ENCODE measurements at regions not wholly inside any gene's neighbourhood (a gene's known extent, or its start where the extent isn't known, plus 50 kb on each side); places are given as distances from the start of the nearest gene placed in this dataset.
A peak's percentile ranks its signal among the peaks of the same experiment; 100 is the strongest.

DNA sequence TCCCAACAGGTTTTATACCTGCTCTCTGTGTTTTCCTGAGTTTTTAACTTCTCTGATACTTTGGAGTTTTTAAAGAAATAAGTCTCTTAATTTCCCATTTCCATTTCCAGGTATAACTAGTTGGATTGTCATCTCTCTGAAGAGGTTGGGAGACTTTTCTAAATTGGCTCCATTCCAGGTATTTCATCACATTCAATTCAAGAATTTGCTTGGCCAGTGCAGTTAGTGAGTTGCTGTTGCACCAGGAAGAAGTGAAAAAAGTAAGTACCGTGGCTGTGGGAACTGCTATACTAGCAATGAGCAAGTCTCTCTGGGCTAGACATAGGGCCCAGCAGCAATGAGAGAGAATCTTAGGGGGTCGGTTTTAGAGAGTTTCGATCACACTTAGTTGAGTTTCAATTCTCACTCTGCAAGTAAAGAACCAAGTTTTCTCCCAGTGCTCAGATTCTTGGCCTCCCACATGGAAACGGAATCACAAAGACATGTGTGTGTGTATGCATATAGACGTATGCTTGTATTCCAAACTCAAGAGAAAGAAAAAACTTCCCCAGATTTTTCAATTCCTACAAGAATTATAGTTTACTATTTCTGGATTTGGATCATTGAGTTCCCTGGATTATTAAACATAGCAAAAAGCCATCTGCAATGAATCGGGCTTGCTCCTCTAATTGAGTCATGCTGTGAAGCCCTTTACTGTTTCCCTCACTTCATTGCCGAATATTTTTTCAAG is 894.4 kb downstream of the BCL11A start:
- TF ChIP-seq GATA2 (IDR thresholded peaks at IDR 0.05; ENCODE audit: low read depth, low read length): no peak
- TF ChIP-seq GATA3 (IDR thresholded peaks at IDR 0.05; ENCODE audit: low read depth, low read length): no peak

DNA sequence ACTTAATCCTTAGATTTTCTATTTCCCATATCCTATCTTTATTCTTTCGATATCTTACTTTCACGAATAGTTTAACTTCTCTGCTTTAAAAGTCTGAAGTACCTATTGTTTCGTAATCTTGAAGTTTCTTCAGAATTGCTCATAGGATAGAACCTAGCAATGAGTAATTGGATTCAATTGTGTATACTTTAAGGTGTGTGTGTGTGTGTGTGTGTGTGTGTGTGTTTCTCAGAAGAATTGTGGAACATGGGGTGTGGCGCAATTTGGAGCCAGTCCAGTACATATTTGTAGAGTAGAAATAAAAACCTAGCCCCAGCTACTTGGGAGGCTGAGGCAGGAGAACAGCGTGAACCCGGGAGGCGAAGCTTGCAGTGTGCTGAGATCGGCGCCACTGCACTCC is 897.6 kb downstream of the BCL11A start:
- no peak for TF ChIP-seq GATA2 (IDR thresholded peaks at IDR 0.05; ENCODE audit: low read depth, low read length)
- no peak for TF ChIP-seq GATA3 (IDR thresholded peaks at IDR 0.05; ENCODE audit: low read depth, low read length)

GRCh38 chr2:59654710-59655109 is 898.7 kb downstream of the BCL11A start:
- TF ChIP-seq GATA3 (IDR thresholded peaks at IDR 0.05; ENCODE audit: low read depth, low read length) (no peak), GATA2 (IDR thresholded peaks at IDR 0.05; ENCODE audit: low read depth, low read length) (no peak)

DNA sequence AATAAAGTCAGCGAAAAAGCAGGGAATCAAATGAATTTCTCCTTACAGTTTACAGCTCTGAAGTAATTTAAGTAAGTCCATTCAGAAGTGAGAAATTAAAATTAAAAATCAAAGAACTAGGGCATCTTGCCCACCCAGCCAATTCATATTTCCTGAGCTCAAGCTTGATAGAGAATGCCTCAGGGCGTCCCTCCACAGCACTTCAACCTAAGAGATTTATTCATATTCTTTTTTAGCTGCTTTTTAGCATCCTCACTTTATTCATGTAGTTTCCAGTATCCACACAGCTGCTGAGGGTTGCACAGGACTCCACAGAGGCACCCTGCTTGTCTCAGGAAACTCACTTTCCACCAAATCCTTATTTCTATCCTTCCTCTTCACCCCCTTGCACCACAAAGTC is 900.3 kb downstream of the BCL11A start:
- TF ChIP-seq GATA3 (IDR thresholded peaks at IDR 0.05; ENCODE audit: low read depth, low read length) (no peak), GATA2 (IDR thresholded peaks at IDR 0.05; ENCODE audit: low read depth, low read length) (no peak)

DNA sequence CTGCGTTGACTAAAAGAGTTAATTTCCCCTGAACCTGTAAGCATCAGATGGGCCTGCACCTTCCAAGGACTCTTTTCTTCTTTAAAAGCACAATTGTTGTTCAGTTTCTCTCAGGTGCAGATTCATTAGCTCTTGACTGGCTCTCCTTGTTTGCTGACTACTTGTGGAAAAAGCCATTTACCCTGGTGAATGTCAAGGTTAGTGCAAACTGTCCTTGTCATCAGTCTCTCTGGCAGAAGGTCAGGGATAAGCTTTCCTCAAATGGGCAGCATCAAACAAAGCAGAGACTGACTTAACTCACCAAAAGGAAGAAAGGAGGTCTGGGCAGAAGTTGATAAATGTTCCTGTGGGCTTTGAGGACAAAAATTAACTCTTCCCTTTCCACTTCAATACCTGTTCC is 922.7 kb downstream of the BCL11A start:
- no peak for TF ChIP-seq GATA3 (IDR thresholded peaks at IDR 0.05; ENCODE audit: low read depth, low read length)
- TF ChIP-seq GATA2 (IDR thresholded peaks at IDR 0.05; ENCODE audit: low read depth, low read length): no peak

GRCh38 chr2:59627599-59627998 is 925.9 kb downstream of the BCL11A start:
- TF ChIP-seq GATA2 (IDR thresholded peaks at IDR 0.05; ENCODE audit: low read depth, low read length) (no peak), GATA3 (IDR thresholded peaks at IDR 0.05; ENCODE audit: low read depth, low read length) (no peak)

GRCh38 chr2:59622599-59623308 is 930.7 kb downstream of the BCL11A start:
- TF ChIP-seq GATA2 (IDR thresholded peaks at IDR 0.05; ENCODE audit: low read depth, low read length) (no peak), GATA3 (IDR thresholded peaks at IDR 0.05; ENCODE audit: low read depth, low read length) (no peak)

DNA sequence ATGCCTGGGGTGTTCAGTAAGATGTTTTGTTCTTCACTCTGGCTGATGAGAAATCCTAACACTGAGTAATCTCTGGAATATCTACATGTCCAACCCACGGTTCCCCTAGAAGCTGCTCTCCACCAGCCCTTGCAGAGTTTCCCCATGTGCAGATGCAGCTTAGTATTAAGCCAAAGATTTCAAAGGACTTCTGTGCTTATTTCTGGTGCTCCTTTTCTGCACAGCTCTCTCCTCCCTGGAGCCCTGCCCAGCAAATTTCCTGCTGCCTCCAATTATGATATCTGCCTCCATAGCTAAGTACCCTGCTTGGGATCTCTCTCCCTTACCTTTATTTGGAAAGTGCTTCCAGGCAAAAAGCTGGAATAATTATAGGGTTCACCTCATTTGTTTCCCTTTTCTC is 949.3 kb downstream of the BCL11A start:
- TF ChIP-seq GATA2 (IDR thresholded peaks at IDR 0.05; ENCODE audit: low read depth, low read length): no peak
- no peak for TF ChIP-seq GATA3 (IDR thresholded peaks at IDR 0.05; ENCODE audit: low read depth, low read length)

DNA sequence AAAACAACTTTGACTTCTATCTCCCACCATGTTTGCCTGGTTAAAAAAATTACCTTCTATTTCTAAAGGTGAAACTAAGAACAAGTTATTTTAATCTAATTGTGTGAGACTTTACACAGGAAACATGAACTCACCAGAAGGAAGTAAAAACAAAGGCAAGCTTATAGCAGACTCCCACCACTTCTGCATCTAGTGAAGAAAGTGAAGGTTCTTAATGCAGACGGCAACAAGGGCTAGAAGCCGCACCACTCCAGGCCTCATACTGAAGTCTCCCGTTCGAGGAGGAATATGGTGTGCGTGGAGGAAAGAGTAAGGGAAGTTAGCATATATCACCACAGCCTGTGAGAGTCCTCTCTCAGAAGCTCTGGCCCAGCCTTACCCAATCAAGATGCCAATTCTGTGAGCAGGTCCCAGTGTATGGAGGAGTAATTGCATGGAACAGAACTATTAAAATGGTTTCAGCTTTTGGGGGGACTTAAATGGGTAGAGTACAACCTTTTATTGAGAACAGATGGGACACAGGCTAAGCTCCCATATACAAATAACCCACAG is 958.7 kb downstream of the BCL11A start:
- no peak for TF ChIP-seq GATA3 (IDR thresholded peaks at IDR 0.05; ENCODE audit: low read depth, low read length)
- TF ChIP-seq GATA2 (IDR thresholded peaks at IDR 0.05; ENCODE audit: low read depth, low read length): no peak

DNA sequence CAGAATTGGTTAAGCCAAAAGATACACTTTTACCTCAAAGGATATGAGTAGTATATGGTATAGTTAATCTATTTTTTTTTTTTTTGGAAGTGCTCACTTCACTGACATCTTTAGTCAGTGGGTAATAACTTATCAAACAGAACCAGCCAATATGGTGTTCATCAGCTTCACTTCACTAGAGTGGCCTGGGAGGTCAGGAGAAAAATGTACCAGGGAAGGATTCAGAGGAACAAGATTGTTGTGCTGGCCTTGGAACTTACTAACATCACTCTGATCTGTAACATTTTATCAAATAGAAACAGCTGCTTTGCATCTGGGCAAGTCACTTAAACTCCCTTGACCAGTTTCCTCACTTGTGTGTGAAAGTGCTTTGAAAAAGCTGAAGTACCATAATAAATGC is 962.7 kb downstream of the BCL11A start:
- TF ChIP-seq GATA3 (IDR thresholded peaks at IDR 0.05; ENCODE audit: low read depth, low read length) (no peak), GATA2 (IDR thresholded peaks at IDR 0.05; ENCODE audit: low read depth, low read length) (no peak)

DNA sequence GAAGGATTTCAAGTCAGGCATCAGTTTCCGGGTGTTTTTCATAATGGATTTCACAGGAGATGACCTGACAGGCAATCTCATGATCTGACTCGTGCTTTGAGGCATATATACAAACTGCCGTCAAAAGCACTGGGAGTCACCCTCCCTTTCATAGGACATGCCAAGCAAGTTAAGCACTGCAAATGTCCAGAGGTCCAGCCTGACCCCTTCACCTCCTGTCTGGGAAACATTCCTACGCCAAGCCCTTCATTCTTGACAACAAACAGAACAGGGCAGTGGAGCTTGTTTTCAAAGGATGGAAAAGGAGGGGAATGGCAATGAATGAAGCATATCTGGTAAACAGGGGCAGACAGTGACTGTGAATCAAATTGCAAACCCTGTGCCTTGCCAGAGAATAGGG is 963.6 kb downstream of the BCL11A start:
- TF ChIP-seq GATA2 (IDR thresholded peaks at IDR 0.05; ENCODE audit: low read depth, low read length) (no peak), GATA3 (IDR thresholded peaks at IDR 0.05; ENCODE audit: low read depth, low read length) (no peak)

GRCh38 chr2:59588286-59588685 is 965.2 kb downstream of the BCL11A start:
- TF ChIP-seq GATA3 (IDR thresholded peaks at IDR 0.05; ENCODE audit: low read depth, low read length) (no peak), GATA2 (IDR thresholded peaks at IDR 0.05; ENCODE audit: low read depth, low read length) (no peak)

DNA sequence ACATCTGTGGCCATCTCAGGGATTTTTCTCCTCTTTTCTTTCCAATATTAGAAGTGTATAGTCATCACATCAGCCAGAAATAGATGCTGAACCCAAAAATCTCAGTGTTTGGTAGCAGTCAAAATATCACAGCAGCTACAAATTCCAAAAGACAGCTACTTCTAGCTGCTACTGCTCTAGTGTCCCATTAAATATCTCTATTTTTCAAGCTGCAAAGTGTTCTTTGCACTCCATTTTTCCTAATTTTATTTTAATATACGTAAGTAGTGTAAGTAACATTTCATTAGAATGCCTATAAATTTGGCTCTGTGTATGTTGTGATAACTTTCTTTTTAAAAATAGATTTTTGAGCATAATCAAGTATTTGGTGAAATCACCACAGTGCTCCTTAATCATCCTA is 967.3 kb downstream of the BCL11A start:
- TF ChIP-seq GATA3 (IDR thresholded peaks at IDR 0.05; ENCODE audit: low read depth, low read length): no peak
- no peak for TF ChIP-seq GATA2 (IDR thresholded peaks at IDR 0.05; ENCODE audit: low read depth, low read length)

- TF ChIP-seq GATA2 (IDR thresholded peaks at IDR 0.05; ENCODE audit: low read depth, low read length) (peak; percentile 47; the same call in 1 of the 2 replicates), GATA3 (IDR thresholded peaks at IDR 0.05; ENCODE audit: low read depth, low read length) (no peak)
These were observed 967.8 kb downstream of the BCL11A start for GRCh38 chr2:59585655-59586054.

- TF ChIP-seq GATA2 (IDR thresholded peaks at IDR 0.05; ENCODE audit: low read depth, low read length): no peak
- no peak for TF ChIP-seq GATA3 (IDR thresholded peaks at IDR 0.05; ENCODE audit: low read depth, low read length)
These were observed 968.5 kb downstream of the BCL11A start for GRCh38 chr2:59584958-59585357.
